ENCODE measurements at regions not wholly inside any gene's neighbourhood (a gene's known extent, or its start where the extent isn't known, plus 50 kb on each side); places are given as distances from the start of the nearest gene placed in this dataset.

DNA sequence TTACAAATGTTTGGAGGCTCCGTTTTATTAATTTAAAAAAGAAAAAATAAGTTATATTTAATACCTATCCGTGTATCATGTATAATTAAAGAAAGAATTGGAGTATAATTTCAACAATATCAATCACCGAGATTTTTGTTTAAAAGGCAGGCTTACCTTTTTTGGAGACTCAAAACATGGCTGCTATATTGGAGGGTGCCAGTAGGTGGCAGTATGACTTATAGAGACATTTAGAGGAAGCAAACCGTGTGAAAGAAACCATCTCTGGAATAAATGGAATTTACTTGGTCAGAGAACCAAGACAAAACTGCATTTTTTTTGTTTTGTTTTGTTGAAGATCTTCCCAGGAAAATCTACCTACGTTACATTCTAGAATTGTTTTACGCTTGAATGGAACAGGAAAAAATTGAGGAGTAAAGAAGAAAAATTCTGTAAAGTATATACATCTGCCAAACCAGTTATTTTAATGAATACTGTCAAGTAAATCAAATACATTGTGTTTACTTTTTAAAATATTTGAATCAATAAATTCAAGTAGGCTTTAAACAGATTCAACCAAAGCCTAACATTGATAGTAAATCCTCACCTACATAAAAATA, 802.6 kb upstream of the ALCAM start:
- DNase-seq (ENCODE audit: low spot score), result peak; percentile 78

DNA sequence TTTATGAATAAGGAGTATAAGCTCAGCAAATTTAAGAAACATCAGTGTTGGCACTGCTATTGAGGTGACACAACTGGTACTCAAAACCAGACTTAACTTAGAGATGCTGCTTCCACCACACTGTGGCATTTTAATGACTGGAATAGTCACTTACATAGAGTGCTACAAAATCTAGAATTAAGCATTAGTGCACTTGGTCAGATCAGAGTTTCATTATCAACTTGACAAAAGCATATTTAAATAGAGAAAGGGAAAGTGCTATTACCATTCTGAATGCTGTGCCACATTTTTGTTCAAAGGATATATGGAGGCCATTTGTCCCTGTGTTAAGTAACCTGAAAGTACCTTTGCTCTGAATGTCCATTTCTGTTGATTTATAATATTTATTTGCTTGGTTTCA, 800.7 kb upstream of the ALCAM start:
- no peak for DNase-seq (ENCODE audit: low spot score)

DNA sequence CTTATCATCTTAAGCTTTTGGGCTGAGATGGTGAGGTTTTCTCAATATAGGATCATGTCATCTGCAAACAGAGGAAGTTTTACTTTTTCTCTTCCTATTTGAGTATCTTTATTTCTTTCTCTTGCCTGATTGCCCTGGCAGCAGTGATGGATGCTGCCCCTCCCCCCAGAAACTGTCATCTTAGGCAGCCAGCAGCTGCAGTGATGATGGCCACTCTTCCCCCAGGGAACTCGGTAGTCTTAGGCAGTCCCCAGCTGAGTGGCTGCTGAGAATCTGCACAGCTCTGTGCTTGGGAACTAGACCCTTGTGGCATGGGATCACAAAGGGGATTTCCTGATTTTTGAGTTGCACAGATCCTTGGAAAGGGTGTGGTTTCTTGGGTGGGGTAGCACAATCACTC, 791.1 kb upstream of the ALCAM start:
- no peak for DNase-seq (ENCODE audit: low spot score)

DNA sequence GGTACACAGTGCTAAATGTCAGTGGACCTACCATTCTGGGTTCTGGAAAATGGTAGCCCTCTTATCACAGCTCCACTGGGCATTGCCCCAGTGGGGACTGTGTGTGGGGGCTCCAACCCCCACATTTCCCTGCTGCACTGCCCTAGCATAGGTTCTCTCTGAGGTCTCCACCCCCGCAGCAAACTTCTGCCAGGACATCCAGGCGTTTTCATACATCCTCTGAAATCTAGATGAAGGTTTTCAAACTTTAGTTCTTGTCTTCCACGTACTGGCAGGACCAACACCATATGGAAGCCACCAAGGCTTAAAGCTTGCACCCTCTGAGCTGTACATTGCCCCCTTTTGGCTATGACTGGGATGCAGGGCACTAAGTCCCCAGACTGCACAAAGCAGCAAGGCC, 788.2 kb upstream of the ALCAM start:
- no peak for DNase-seq (ENCODE audit: low spot score)

DNA sequence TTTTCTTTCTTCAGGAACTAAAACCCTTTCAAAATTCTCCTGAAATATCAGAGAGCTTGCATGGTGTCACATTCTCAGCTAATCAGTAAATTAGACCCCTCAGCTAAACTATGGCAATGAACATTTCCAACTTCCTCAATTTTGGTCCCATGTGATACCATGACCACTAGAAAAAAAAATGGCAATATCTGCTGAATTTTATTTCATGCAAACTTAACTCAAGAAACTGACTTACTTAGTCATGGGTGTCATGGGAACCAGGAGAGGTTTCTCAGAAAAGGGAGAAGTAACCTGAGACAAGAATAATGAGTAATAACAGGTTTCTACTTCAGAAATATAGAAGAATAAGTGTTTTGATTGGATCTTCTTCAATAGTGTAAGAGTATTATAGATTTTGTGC, 784.6 kb upstream of the ALCAM start:
- no peak for DNase-seq (ENCODE audit: low spot score)

DNA sequence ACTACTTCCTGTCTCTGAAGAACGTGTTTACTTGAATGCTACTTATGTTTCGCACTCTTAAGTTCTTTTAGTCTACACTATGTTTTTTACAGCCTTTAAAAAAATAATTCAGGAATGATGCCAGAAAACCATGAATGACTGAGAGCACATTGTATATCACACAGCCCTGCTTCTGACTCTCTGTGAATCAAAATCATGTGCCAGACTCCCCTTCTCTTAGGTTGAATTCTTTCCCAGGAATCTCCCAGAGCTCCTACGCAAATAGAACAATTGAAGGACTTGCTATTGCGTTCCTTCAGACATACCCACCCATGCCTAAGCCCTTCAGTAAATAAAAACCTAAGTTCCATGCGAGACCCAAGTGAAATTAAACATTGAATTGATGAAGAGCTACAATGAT, 782.0 kb upstream of the ALCAM start:
- no peak for DNase-seq (ENCODE audit: low spot score)

DNA sequence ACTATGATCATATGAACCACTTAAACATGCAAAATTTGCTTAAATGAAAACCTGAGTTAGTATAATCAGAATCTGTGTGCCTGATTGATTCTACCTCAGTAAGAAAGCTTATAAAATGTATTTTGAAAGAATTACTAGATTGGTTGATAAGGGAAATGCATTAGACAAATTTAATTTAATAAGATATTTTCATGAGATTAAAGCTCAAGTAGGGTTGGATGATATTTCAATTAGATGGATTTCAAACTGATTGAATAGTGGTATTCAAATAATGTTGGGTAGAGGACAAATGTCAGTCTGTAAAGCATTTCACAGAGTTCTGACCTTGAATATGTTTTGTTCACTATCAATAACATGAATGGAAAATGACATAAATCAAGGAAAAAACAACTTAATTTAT, 780.4 kb upstream of the ALCAM start:
- no peak for DNase-seq (ENCODE audit: low spot score)

DNA sequence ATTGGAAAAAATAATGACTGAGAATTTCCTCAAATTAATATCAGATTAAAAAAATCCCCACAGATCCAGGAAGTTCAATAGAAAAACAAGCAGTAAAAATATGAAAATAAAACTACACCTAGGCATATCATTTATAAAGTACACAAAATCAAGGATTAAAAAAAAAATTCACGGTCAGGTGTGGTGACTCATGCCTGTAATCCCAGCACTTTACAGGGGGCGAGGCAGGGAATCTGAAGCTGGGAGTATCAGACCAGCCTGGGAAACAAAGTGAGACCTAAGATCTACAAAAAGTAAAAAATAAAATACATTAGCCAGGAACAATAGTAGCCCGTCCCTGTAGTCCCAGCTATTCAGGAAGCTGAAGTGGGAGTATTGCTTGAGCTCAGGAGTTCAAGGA, 778.3 kb upstream of the ALCAM start:
- no peak for DNase-seq (ENCODE audit: low spot score)

DNA sequence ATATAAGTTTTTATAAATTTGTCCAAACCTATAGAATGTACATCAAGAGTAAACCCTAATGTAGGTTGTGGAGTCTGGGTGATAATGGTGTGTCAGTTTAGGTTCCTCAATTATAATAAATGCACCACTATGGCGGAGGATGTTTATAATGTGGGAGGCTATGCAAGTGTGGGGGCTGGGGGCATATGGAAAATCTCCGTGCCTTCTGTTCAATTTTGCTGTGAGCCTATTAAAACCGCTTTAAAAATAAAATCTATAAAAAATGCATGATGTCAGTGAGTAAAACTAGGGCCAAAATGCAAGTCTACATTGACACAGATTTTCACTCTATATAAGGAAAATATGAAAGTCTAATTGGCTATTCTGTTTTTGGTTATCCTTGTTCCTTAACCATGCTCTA, 774.9 kb upstream of the ALCAM start:
- DNase-seq (ENCODE audit: low spot score), result no peak

DNA sequence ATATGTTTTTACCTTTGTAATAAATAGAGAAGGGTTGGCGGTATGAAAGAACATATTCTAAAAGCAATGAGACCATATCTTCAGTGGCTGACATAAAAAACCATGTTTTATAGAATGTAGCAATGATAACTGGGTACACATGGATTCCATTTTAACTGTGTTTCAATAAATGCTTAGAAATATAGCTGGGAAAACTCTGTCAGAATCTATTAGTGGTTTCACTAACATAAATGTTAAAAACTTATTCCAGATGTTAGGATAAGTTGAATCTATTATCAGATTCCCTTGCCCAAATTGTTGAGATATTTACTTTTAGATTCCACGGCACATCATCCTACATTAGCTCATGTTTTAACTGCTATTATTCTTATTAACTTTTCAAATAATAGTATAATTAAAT, 772.2 kb upstream of the ALCAM start:
- no peak for DNase-seq (ENCODE audit: low spot score)

DNA sequence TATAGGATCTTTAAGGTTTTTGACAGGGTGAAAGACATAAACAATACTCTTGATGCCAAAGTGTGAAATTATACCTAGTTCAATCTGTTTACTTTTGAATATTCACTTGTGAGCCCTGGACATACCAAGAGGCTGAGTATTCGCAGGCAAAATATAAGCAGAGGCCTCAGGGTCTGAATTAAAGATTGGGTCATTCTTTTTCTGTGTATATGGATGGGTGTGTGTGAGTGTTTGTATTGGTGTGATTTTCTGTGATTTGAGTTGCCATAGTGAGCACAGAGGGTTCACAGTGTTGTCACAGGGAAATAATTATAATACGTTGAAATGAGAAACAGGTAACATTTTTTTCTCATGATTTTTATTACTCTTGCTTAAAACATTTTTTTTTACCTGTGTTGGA, 770.7 kb upstream of the ALCAM start:
- DNase-seq (ENCODE audit: low spot score), result no peak

DNA sequence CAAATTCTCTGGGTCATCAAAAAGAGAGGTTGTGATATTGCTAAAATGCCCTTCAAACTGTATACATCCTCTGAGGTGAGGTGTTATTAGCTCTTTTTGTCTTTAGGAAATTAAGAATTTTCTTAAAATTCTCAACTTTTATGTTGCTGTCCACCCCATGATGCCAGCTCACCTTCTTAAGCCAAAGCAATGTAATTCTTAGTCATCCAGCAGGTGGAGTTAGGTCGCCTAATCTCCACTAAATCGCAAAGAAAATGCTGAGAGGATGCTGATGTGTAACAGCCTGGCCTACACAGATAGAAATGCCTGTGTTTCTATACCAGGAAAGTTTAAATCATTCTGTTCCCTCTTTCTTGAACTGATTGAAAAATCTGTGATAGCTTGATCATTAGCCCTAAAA, 770.2 kb upstream of the ALCAM start:
- DNase-seq (ENCODE audit: low spot score), result peak; percentile 64

DNA sequence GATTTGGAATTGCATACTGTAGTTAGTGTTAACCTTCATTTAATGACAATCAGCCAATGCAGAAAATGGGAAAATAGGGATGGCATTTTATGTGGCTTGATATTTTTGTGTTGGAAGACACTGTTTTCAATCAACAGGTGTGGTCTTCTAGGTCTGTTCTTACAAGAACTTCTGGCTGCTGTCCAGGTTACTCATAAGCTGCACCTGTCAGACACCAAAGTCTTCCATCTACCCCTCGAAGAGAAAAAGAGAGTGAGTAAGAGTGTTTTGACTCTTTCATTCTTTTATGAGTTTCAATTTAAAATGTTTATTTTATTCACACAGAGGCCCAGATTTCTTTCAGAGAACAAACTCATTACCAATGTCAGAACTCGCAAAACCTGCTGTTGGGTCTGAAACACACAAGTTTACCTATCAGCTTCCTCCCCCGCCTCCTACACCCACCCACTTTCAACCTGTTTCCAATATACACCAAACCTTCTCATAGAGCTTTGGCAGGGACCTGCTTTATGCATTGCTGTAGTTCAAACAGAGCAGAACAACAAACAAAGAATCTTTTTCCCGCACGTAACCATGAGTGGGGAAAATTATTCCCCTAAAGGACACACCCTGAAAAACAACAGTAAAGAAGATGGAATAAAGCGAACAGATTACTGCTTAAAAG, 767.7 kb upstream of the ALCAM start:
- no peak for DNase-seq (ENCODE audit: low spot score)

DNA sequence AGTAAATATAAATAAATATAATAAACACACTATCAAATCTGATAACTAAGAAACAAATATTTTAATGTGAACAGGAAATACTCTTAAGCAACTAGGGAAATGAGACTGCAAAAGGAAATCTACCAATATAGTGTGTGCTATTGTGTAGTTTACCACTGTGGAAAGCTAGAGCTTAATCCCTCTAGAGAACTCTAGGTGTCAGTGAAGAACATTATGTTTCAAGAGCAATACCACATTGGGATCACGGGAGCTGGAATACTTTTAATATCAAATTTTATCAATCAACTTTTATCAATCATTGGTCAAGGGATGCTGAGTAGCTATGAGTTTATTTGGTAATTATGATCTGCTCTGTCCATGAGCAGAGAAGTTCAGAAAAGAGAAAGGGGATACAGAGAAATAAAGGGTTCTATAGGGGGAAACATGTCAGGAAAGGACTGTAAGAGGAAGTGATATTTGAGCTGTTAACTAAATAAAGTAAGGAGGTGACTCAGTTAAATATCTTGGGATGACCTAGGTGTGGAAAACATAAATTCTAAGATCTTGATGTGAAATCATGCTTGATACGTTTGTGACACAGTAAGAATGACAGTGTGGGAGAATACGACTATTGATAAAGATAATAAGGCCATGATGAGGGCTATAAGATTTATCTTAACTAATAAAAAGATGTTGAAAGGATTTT, 762.2 kb upstream of the ALCAM start:
- DNase-seq (ENCODE audit: low spot score), result peak; percentile 26

DNA sequence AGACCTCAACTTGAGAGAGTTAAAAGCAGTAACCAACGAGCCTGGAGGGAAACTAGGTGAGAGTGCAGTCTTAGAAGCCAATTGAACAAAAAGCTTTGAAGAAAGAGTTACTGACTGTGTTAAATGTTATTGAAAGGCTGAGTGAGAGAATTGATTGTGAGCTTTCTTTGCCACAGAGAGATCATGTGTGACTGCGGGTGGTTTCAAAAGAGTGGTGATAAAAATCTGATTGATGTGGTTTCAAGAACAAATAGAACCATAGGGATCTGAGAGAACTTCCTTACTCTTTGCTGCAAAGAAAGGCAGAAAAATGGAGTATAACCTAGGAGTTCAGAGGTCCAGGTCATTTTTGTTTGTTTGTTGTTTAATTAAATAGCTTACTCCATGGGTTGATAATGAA, 759.9 kb upstream of the ALCAM start:
- DNase-seq (ENCODE audit: low spot score), result no peak

DNA sequence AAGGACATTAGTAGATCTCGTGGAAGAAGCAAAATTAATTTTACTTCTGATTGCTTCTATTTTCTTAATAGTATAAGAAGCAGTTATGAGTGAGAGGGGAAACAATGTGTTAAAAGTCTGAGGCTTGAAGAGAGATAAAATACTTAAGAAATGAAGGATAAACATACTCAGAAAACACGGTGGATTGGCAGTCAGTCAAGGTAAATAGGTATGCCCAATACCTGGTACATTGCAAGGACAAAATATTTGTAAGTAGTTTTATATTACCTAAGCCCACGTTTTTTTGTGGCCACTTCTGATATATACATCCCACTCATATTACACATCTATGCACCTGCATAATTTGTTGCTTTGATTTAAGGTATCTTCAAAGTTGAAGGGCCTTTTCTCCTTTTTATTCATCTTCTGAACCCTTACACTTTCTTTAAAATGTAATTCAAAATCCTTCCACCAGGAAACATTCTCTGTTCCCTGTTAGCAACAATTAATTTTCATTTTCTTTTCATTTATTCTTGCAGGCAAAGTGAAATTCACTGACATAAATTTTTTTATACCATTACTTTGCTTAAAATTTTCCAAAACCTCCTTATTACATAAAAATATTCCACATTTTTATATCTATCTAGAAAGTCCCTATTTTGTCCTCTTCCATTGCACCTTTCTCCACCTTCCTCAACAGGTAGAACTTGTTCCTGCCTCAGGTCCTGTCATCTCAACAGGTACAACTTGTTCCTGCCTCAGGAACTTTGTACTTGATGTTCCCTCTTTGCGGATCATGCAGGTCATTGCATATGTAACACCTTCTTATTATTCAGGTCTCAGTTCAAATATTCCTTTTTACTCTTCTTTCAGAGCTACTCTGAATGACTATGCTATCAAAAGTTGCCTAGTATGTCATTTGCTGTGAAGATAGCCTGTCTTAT, 755.7 kb upstream of the ALCAM start:
- DNase-seq (ENCODE audit: low spot score), result no peak

DNA sequence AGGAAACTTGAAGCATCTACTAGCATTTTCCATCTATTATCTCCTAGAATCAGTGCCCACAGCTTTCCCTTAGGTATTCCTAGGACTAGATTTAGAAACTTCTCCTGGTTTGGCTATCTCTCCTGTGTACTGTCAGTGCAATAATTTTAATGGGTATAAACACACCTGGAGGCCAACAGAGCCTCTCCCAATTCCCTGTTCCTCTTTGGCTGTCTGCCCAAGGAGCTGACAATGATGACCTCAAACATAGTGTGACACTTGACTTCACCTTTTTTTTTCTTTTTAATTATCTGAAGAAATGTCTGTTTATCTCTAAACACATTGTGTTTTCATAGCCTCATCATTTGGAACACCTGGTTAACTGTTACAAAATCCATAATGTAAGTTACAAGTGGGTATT, 754.5 kb upstream of the ALCAM start:
- no peak for DNase-seq (ENCODE audit: low spot score)

DNA sequence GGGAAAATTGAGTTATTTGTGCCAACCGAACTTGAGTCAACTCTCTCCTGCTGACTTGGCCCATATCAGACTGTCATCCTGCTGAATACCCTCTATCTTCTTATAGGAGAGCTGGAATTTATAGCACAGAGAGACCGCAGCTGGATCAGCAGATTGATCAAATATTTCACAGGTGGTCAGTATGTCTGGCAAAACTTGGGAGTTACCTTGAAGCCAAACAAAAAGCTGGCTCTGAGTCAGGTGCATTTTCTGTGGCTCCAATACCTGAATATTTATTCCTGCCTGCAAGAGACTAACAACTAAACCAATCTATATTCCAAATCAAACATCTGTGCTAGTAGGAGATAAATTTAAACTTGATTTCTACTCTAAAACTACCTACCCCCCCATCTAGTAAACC, 752.1 kb upstream of the ALCAM start:
- no peak for DNase-seq (ENCODE audit: low spot score)

DNA sequence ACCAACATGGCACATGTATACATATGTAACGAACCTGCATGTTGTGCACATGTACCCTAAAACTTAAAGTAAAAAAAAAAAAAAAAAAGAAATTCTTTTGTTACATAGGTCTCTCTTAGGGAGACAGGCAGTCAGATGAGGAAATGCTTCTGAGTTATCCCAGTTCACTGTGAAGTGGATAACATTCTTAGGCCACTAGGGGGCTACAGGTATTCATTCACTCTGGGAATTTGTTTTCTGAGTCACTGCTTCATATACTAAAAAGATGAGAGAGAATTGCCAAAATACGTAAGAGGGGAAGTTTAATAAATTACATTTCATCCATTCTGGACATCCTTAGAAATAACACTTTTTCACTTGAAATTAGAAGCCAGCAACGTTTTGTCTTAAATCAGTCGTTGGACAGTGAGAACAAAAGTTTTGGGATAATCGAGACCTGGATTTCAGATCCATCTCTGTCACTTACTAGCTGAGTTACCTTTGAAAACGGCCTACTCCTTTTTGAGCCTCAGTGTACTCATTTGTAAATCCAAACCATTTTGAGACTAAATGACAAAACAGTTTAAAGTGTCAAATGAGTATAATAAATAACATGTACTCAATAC, 738.4 kb upstream of the ALCAM start:
- peak; percentile 20 for DNase-seq (ENCODE audit: low spot score)

DNA sequence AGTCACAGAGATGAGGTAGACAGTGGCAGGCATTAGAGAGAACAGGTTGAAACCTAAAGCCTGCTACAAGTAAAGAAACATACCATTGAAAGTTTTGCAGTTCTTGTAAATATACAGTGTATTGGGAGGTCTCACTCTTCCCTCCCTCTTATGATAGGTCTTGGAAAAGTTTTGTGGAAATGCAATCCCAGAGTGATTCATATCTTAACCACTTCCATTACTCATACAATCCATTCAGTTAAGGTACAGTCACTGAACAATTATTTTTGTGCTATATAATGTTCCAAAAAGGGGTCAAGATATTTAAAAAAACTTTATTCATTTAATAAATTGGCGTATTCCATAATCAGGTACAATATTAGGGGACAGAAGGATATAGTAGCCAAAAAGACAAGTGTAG, 737.7 kb upstream of the ALCAM start:
- no peak for DNase-seq (ENCODE audit: low spot score)

DNA sequence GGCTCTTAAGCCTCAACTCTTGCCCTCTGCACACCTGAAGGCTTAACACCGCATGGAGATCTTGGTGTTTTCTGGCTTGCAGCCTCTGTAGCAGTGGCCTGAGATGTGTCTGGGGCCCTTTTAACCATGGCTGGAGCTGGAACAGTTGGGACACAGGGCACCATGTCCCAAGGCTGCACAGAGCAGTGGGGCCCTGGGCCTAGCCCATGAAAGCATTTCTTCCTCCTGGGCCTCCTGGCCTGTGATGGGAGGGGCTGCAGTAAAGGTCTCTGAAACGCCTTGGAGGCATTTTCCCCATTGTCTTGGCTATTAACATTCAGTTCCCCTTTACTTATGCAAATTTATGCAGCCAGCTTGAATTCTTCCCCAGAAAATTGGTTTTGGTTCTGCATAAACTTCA, 735.5 kb upstream of the ALCAM start:
- no peak for DNase-seq (ENCODE audit: low spot score)

DNA sequence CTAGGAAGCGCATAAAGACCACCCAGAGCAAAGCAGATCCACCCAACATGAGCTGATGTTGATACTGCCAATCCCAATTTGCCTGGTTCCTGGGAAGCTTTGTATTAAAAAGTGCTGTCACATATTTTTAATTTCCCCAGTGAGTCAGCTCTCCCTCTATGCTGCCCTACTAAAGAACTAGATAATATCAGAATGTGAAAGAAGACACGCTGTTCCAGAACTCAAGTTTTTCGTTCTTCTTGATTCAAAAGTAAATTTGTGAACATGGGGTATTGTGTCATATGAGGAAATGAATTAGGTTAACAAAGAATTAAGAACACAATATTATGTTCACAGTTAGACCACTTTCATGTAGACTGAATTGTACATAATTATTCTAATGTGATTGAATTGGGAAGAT, 734.2 kb upstream of the ALCAM start:
- no peak for DNase-seq (ENCODE audit: low spot score)

Data from pons (tissue), 1 donor.